Adrenal gland (tissue), 5 donors: ENCODE measurements at regions not wholly inside any gene's neighbourhood (a gene's known extent, or its start where the extent isn't known, plus 50 kb on each side); places are given as distances from the start of the nearest gene placed in this dataset.

Experiments used
- CTCF ChIP-seq, 6 experiments: fragments of 450-650 bp in 4 of 6; fragments of 200-600 bp in 2 of 6; sonication (generic) in 1 of 6; IDR thresholded peaks; 1 replicate in 5 of 6; 2 replicates in 1 of 6; pipeline versions ENCODE4 v1.5.1 to v1.8.0; 2016 to 2021; ENCODE audit warnings: antibody characterized with exemption in 6 of 6, mild to moderate bottlenecking in 2 of 6, moderate library complexity in 1 of 6
- POLR2A ChIP-seq, 2 donors: fragments of 450-650 bp; IDR thresholded peaks; one replicate each; pipeline ENCODE4 v1.6.1; 2017; ENCODE audit warnings: antibody characterized with exemption in 2 of 2, mild to moderate bottlenecking in 2 of 2, moderate library complexity in 1 of 2
- donor health status: DM: no; HTN: no; CAD: no.

- TF ChIP-seq CTCF (IDR thresholded peaks at IDR 0.05) (no peak), POLR2A (IDR thresholded peaks at IDR 0.05) (no peak)
Measured at GRCh38 chr2:60091266-60091665, 462.2 kb downstream of the BCL11A start.
